ENCODE measurements at regions not wholly inside any gene's neighbourhood (a gene's known extent, or its start where the extent isn't known, plus 50 kb on each side); places are given as distances from the start of the nearest gene placed in this dataset.
A peak's percentile ranks its signal among the peaks of the same experiment; 100 is the strongest.

- TF ChIP-seq, protein P1, sequence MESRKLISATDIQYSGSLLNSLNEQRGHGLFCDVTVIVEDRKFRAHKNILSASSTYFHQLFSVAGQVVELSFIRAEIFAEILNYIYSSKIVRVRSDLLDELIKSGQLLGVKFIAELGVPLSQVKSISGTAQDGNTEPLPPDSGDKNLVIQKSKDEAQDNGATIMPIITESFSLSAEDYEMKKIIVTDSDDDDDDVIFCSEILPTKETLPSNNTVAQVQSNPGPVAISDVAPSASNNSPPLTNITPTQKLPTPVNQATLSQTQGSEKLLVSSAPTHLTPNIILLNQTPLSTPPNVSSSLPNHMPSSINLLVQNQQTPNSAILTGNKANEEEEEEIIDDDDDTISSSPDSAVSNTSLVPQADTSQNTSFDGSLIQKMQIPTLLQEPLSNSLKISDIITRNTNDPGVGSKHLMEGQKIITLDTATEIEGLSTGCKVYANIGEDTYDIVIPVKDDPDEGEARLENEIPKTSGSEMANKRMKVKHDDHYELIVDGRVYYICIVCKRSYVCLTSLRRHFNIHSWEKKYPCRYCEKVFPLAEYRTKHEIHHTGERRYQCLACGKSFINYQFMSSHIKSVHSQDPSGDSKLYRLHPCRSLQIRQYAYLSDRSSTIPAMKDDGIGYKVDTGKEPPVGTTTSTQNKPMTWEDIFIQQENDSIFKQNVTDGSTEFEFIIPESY (IDR thresholded peaks at IDR 0.05; ENCODE audit: extremely low read depth, insufficient replicate concordance, low read length) = no peak
Measured at GRCh38 chr13:22777207-22777606, 403.6 kb upstream of the SGCG start (continued).

- POLR2A ChIA-PET = interaction anchor here (0.7 to 0.9 kb wide), 2 partner anchors 44 to 1613 kb away, joined by 3 to 4 read pairs; partner anchors contain the start of genes MRPL57 and SKA3
- intact Hi-C loops (cut with micrococcal nuclease) = no loop called here
- RAD21 ChIA-PET (ENCODE audit: low non-redundant PET in 1 of 2, low total read pairs in 2 of 2, uncharacterized antibody in 2 of 2, unreplicated experiment in 2 of 2) = no interaction called here
- H3K36me3 ChIP-seq (ENCODE audit: control insufficient read depth in 1 of 2, insufficient read depth in 2 of 2, low read length in 2 of 2) = no peaks in the 10 kb centered on the region
- peak overlapping the region; percentile 52 for H3K9ac ChIP-seq (ENCODE audit: low read length)
- H2AFZ ChIP-seq (ENCODE audit: low read depth, low read length, poor library complexity, severe bottlenecking) = peak overlapping the region; percentile 90
- no peaks in the 10 kb centered on the region for H3K9me2 ChIP-seq (ENCODE audit: insufficient read depth)
- H3K4me1 ChIP-seq (ENCODE audit: control insufficient read depth in 1 of 2, insufficient read depth in 2 of 2, low read length in 2 of 2) = peaks cover 47 to 66% of the 10 kb centered on the region in 2 experiments
- H3K27ac ChIP-seq (ENCODE audit: low read depth, low read length) = peak overlapping the region; percentile 78
- ATAC-seq = peak; percentile 64
- H4K20me1 ChIP-seq (ENCODE audit: insufficient read depth) = no peaks in the 10 kb centered on the region
- H3K4me3 ChIP-seq (replicated peaks in 1 of 2; ENCODE audit: low read depth in 1 of 2, low read length in 2 of 2) = peak overlapping the region; percentile 10 to 52
- H3K9me3 ChIP-seq (ENCODE audit: control insufficient read depth in 1 of 2, insufficient read depth in 1 of 2, low read depth in 1 of 2, low read length in 2 of 2) = no peaks in the 10 kb centered on the region
- no peaks in the 10 kb centered on the region for H3K79me2 ChIP-seq (ENCODE audit: insufficient read depth, low read length)
- CTCF ChIA-PET = interaction anchor here (0.7 to 1.9 kb wide), 4 partner anchors 32 to 1163 kb away, joined by 3 to 6 read pairs (median 4); no protein-coding TSS in a partner anchor
- H3K4me2 ChIP-seq (ENCODE audit: low read length) = peak overlapping the region; percentile 77
- TF ChIP-seq YY1 (IDR thresholded peaks at IDR 0.05; ENCODE audit: extremely low read depth, insufficient replicate concordance, low read depth, low read length) (no peak), TCF7L2 (IDR thresholded peaks at IDR 0.05; ENCODE audit: borderline replicate concordance, extremely low read depth, insufficient read depth, insufficient read length) (peak; percentile 89), JUND (IDR thresholded peaks at IDR 0.05) (peak; percentile 31; the same call in 1 of the 2 replicates), POLR2A (IDR thresholded peaks at IDR 0.05; ENCODE audit: borderline replicate concordance, extremely low read depth, insufficient read depth, insufficient read length) (peak; percentile 33), ZNF274 (IDR thresholded peaks at IDR 0.05; ENCODE audit: low read depth, low read length) (no peak), FOSL1 (IDR thresholded peaks at IDR 0.05; ENCODE audit: low read depth) (peak; percentile 42), SP1 (IDR thresholded peaks at IDR 0.05; ENCODE audit: low read depth) (peak; percentile 43; the same call in 1 of the 2 replicates), EGR1 (IDR thresholded peaks at IDR 0.05; ENCODE audit: low read depth) (0 out of 2 replicates have a peak, but pooled peaks have one; percentile 22)
- DNase-seq (ENCODE audit: low read depth, low spot score) = peak; percentile 55
- no peaks in the 10 kb centered on the region for H3K27me3 ChIP-seq (ENCODE audit: insufficient read depth, low read length)
- BruUV-seq (replicated peaks) = no TSS peak
Measured at GRCh38 chr13:22789027-22789593, 391.7 kb upstream of the SGCG start.

Measured in HCT116 (cell line).